ENCODE measurements at regions not wholly inside any gene's neighbourhood (a gene's known extent, or its start where the extent isn't known, plus 50 kb on each side); places are given as distances from the start of the nearest gene placed in this dataset.

GRCh38 chr10:31172925-31173324 is 141.3 kb upstream of the ZNF438 start:
- H3K79me2 ChIP-seq (ENCODE audit: insufficient read depth, low read length): no peaks in the 10 kb centered on the region
- Mint-ChIP-seq H3K27ac (ENCODE audit: unreplicated experiment) (no peak overlapping the region), H3K36me3 (ENCODE audit: low read depth, unreplicated experiment) (no peaks in the 10 kb centered on the region), H3K4me3 (ENCODE audit: unreplicated experiment) (no peak overlapping the region), H3K4me1 (ENCODE audit: low read depth, unreplicated experiment) (no peaks in the 10 kb centered on the region), H3K27me3 (ENCODE audit: low read depth, unreplicated experiment) (no peaks in the 10 kb centered on the region), H3K9me3 (ENCODE audit: unreplicated experiment) (peaks cover 15% of the 10 kb centered on the region)
- TF ChIP-seq CTCF (IDR thresholded peaks at IDR 0.05; ENCODE audit: insufficient read depth, low read depth, low read length) (no peak), EZH2 (IDR thresholded peaks at IDR 0.05; ENCODE audit: insufficient read depth, low read length) (no peak)
- no peaks in the 10 kb centered on the region for H4K20me1 ChIP-seq (ENCODE audit: insufficient read depth, low read length)
- no peak overlapping the region for H3K27ac ChIP-seq (ENCODE audit: low read depth, low read length)
- no peak overlapping the region for H3K4me3 ChIP-seq (ENCODE audit: insufficient read depth, low read depth, low read length)
- FAIRE-seq (no peak), DNase-seq (ENCODE audit: low read depth) (no peak)
- H3K9ac ChIP-seq (ENCODE audit: low read length): no peak overlapping the region
- no peaks in the 10 kb centered on the region for H3K4me1 ChIP-seq (ENCODE audit: insufficient read depth, low read length)
- H3K9me3 ChIP-seq (ENCODE audit: insufficient read depth, low read depth, low read length): peaks cover 4% of the 10 kb centered on the region
- H3K27me3 ChIP-seq (ENCODE audit: insufficient read depth, low read length): no peaks in the 10 kb centered on the region
- no peak overlapping the region for H3K4me2 ChIP-seq (ENCODE audit: low read length)
- H2AFZ ChIP-seq (ENCODE audit: low read depth, low read length): no peak overlapping the region
- no peaks in the 10 kb centered on the region for H3K36me3 ChIP-seq (ENCODE audit: insufficient read depth, low read length)

- no peak for DNase-seq (ENCODE audit: low read depth)
- Histone ChIP-seq H3K79me2 (ENCODE audit: insufficient read depth, low read length) (no peaks in the 10 kb centered on the region), H3K36me3 (ENCODE audit: insufficient read depth, low read length) (no peaks in the 10 kb centered on the region), H3K27ac (ENCODE audit: low read depth, low read length) (no peak overlapping the region), H3K4me1 (ENCODE audit: insufficient read depth, low read length) (no peaks in the 10 kb centered on the region), H3K4me2 (ENCODE audit: low read length) (no peak overlapping the region), H3K27me3 (ENCODE audit: insufficient read depth, low read length) (no peaks in the 10 kb centered on the region), H3K9me3 (ENCODE audit: insufficient read depth, low read depth, low read length) (peaks cover 4% of the 10 kb centered on the region), H2AFZ (ENCODE audit: low read depth, low read length) (no peak overlapping the region), H3K9ac (ENCODE audit: low read length) (no peak overlapping the region), H3K4me3 (ENCODE audit: insufficient read depth, low read depth, low read length) (no peak overlapping the region), H4K20me1 (ENCODE audit: insufficient read depth, low read length) (no peaks in the 10 kb centered on the region)
- Mint-ChIP-seq H3K36me3 (ENCODE audit: low read depth, unreplicated experiment) (no peaks in the 10 kb centered on the region), H3K9me3 (ENCODE audit: unreplicated experiment) (peaks cover 15% of the 10 kb centered on the region), H3K4me3 (ENCODE audit: unreplicated experiment) (no peak overlapping the region), H3K27me3 (ENCODE audit: low read depth, unreplicated experiment) (no peaks in the 10 kb centered on the region), H3K27ac (ENCODE audit: unreplicated experiment) (no peak overlapping the region), H3K4me1 (ENCODE audit: low read depth, unreplicated experiment) (no peaks in the 10 kb centered on the region)
- no peak for FAIRE-seq
- TF ChIP-seq EZH2 (IDR thresholded peaks at IDR 0.05; ENCODE audit: insufficient read depth, low read length) (no peak), CTCF (IDR thresholded peaks at IDR 0.05; ENCODE audit: insufficient read depth, low read depth, low read length) (no peak)
Measured at GRCh38 chr10:31173752-31174151, 142.1 kb upstream of the ZNF438 start.

- H3K36me3 Mint-ChIP-seq (ENCODE audit: low read depth, unreplicated experiment): no peaks in the 10 kb centered on the region
- no peaks in the 10 kb centered on the region for H3K79me2 ChIP-seq (ENCODE audit: insufficient read depth, low read length)
- no peak overlapping the region for H3K4me2 ChIP-seq (ENCODE audit: low read length)
- TF ChIP-seq CTCF (IDR thresholded peaks at IDR 0.05; ENCODE audit: insufficient read depth, low read depth, low read length): no peak
- TF ChIP-seq EZH2 (IDR thresholded peaks at IDR 0.05; ENCODE audit: insufficient read depth, low read length): no peak
- H3K9ac ChIP-seq (ENCODE audit: low read length): no peak overlapping the region
- H3K9me3 Mint-ChIP-seq (ENCODE audit: unreplicated experiment): peaks cover 9% of the 10 kb centered on the region
- no peaks in the 10 kb centered on the region for H3K27me3 ChIP-seq (ENCODE audit: insufficient read depth, low read length)
- no peak overlapping the region for H3K4me3 ChIP-seq (ENCODE audit: insufficient read depth, low read depth, low read length)
- no peak overlapping the region for H3K27ac Mint-ChIP-seq (ENCODE audit: unreplicated experiment)
- H3K9me3 ChIP-seq (ENCODE audit: insufficient read depth, low read depth, low read length): no peaks in the 10 kb centered on the region
- H3K4me1 Mint-ChIP-seq (ENCODE audit: low read depth, unreplicated experiment): no peaks in the 10 kb centered on the region
- no peaks in the 10 kb centered on the region for H3K4me1 ChIP-seq (ENCODE audit: insufficient read depth, low read length)
- no peak overlapping the region for H2AFZ ChIP-seq (ENCODE audit: low read depth, low read length)
- H3K27me3 Mint-ChIP-seq (ENCODE audit: low read depth, unreplicated experiment): no peaks in the 10 kb centered on the region
- no peak overlapping the region for H3K4me3 Mint-ChIP-seq (ENCODE audit: unreplicated experiment)
- no peak overlapping the region for H3K27ac ChIP-seq (ENCODE audit: low read depth, low read length)
- FAIRE-seq: no peak
- no peak for DNase-seq (ENCODE audit: low read depth)
- no peaks in the 10 kb centered on the region for H3K36me3 ChIP-seq (ENCODE audit: insufficient read depth, low read length)
- no peaks in the 10 kb centered on the region for H4K20me1 ChIP-seq (ENCODE audit: insufficient read depth, low read length)
Measured at GRCh38 chr10:31179091-31179680, 139.8 kb upstream of the ZEB1 start.

Measured in astrocyte (in vitro differentiated cells and primary cell).